NCI-H446 treated with DMSO at 0.1 percent for 48 hours (cell line): ENCODE measurements at regions not wholly inside any gene's neighbourhood (a gene's known extent, or its start where the extent isn't known, plus 50 kb on each side); places are given as distances from the start of the nearest gene placed in this dataset.
A peak's percentile ranks its signal among the peaks of the same experiment; 100 is the strongest.

Experiments
- DNase-seq: peaks from one replicate; lab custom pipeline; 2025; lab: John Stamatoyannopoulos, UW

DNA sequence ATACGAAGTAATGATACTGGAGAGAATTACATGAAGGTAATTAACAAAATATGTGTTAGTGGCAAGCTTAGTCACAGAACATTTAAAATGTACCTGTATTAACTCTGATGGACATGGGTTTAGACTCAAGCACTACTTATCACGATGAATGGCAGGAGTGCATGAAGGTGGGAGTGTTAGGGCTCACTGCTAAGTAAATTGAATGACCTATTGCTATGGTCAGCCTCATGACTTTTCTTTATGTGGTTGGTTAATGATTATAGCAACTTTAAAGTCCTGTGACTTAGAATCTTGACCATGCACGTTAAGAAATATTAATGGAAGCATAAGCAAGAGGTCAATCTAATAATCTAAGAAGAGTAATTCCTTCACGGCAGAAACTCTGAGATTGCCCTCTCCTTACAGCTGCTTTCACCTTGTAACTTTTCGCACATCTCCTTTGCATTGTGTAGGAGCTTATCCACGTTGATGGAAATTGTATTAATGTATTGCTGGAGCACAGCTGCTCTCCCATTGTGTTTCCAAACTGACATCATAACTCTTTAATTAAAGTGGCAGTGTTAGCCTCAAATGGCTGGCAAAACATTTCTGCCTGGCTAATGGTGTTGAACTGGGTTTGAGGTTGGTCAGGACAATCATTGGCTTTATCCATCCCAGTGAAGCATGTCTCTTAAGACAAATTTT is 114.5 kb downstream of the RXFP2 start:
- DNase-seq = no peak

GRCh38 chr13:31859571-31859970 is 120.2 kb downstream of the RXFP2 start:
- DNase-seq = peak; percentile 22

GRCh38 chr13:31860002-31860401 is 120.7 kb downstream of the RXFP2 start:
- no peak for DNase-seq

DNA sequence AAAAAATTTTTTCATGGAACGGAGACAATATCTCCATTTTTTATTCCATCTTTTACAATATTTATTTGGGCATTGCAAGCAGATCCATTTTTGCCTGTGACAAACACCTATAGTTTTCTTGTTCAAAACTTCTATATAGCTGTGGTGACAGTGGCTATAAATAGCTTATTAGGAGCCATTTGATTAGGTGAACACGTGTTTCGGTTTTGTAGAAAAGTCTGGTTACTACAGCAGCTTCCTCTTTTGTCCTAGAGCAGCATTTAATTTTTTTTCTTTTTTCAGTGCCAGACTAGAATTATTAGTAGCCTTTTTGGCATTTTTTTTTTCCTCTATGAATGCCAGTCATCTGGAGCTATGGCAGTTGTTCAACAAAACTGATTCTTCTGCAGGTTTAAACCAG is 123.5 kb downstream of the RXFP2 start:
- no peak for DNase-seq

DNA sequence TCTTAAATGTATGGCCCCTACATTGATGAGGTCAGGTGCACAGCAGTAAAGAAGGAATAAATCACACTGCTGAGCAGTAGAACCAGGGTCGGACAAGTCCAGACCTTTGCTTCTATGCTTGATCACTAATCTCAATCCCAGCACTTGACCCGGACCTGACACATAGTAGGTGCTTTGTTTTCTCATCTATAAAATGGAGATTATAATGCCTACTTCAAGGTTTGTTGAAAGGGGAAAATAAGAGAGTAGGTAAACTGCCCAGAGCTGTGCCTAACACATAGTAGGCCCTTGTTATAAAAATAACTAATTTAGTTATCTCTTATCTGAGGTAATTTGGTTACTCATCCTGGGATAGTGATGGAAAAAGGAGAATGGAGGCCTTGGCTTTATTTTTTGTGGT is 125.0 kb downstream of the RXFP2 start:
- no peak for DNase-seq

- DNase-seq = no peak
Measured at GRCh38 chr13:31866099-31866498, 126.8 kb downstream of the RXFP2 start.

GRCh38 chr13:31867709-31868108 is 128.4 kb downstream of the RXFP2 start:
- no peak for DNase-seq

- DNase-seq = no peak
Measured at GRCh38 chr13:31869582-31869981, 130.3 kb downstream of the RXFP2 start.

DNA sequence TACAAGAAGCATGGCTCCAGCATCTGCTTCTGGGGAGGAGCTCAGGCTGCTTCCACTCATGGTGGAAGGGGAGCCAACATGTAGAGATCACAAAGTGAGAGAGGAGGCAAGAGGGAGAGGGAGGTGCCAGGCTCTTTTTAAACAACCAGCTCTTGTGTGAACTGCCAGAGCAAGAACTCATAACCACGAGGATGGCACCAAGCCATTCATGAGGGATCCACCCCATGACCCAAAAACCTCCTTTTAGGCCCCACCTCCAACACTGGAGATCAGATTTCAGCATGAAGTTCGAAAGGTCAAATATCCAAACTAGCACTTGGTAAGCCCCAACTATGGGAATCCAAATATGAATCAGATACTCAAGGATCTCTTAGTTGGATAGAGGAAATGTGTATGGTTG is 131.2 kb downstream of the RXFP2 start:
- no peak for DNase-seq

DNA sequence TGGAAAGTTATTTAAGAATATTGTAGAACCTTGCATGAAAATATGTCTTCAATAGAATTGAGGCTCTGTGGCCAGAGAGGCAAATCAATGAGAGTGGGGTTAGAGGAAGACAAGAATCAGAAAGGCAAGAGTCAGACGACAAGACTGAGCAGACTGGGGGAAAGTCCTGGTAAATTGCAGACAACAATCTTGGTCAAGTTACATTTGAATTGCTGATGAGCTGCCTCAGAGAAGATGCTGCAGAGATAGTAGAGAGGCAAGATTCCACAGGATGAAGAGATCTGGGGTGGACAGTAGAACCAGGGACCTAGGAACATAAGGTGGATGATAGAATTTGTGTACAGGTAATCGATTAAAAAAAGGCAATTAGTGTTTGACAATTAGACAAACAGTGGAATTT is 133.8 kb downstream of the RXFP2 start:
- no peak for DNase-seq

- DNase-seq = no peak
Measured at GRCh38 chr13:31875134-31875533, 135.8 kb downstream of the RXFP2 start.

- no peak for DNase-seq
Measured at GRCh38 chr13:31878052-31878451, 138.7 kb downstream of the RXFP2 start.

GRCh38 chr13:31878495-31878894 is 139.2 kb downstream of the RXFP2 start:
- DNase-seq = no peak

DNA sequence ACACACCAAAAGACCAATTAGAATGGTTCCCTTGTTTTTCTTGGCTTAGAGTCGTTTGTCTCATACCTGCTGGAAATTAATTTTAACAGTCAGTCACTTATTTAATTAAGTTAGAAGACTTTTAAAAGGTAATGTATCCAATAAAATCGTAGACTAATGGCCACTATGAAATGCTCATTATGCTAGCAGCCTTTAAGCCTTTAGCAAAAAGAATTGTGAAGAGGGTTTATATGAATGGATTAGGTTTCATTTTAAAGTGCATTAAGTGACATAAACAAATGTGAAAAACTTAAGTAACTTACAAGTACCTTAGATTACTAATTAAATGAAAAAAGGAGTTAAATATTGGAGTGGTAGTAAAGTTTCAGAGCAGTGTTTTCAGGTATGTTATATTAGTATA is 139.6 kb downstream of the RXFP2 start:
- no peak for DNase-seq

DNA sequence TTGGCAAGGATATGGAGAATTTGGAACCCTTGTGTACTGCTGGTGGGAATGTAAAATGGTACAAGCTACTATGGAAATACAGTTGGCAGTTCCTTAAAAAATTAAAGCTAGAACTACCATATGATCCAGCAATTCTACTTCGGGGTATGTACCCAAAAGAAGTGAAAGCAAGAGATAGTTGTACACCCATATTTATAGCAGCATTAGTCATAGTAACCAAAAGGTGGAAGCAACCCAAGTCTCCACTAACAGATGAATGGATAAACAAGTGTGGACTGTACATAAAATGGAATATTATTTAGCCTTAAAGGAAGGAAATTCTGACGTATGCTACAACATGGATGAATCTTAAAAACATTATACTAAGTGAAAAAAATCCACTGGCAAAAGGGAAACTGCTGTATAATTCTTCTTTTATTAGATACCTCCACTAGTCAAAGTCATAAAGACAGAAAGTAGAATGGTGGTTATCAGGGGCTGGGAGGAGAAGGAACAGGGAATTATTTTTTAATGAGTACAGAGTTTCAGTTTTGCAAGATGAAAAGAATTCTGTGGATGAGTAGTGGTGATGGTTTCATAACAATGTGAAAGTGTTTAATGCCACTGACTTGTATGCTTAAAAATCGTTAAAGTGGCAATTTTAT is 141.6 kb downstream of the RXFP2 start:
- no peak for DNase-seq

GRCh38 chr13:31881495-31881882 is 142.2 kb downstream of the RXFP2 start:
- no peak for DNase-seq

DNA sequence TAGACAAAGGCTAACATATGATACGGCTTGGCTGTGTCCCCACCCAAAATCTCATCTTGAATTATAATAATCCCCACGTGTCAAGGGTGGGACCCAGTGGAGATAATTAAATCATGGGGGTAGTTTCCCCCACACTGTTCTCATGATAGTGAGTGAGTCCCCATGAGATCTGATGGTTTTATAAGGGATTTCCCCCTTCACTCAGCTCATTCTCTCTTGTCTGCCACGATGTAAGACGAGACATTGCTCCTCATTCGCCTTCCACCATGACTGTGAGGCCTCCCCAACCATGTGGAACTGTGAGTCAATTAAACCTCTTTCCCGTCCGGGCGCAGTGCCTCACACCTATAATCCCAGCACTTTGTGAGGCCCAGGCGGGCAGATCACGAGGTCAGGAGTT is 143.5 kb downstream of the RXFP2 start:
- no peak for DNase-seq

- no peak for DNase-seq
Measured at GRCh38 chr13:31884556-31884955, 145.2 kb downstream of the RXFP2 start.

DNA sequence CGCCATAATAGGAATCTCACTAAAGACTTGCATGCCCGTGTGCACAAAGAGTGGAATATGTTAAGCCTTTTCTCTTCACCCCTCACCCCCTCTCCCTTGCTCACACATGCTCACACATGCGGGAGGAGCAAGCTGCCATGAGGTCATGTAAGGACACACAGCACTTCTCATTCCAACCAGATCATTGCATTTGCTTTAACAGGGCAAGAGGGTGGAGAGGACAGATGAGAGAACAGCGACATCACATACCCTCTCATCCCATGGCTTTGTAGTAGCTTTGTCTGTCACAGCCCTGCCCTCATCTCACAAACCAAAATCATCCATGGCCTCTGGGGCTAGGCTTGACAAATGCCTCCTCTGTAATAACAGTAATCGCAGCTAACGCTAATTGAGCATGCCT is 145.6 kb upstream of the FRY start:
- no peak for DNase-seq

DNA sequence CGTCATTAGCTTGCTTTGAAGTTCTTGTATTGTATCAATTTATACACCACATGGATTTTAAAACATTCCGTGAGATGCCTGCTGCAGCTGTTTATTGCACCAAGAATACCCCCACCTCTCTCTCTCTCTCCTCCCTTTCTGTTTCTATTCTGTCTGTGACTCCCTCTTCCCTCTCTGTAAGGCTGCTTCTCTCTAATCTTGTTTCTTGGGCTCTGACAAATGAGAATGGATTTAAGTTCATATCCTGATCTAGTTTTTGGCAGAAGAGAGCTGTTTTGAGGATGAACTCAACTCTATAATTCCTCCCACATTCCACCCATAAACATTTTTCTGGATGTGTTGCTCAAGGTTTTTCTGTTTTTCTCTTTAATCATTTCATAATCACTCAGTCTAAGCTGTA is 144.3 kb upstream of the FRY start:
- no peak for DNase-seq

DNA sequence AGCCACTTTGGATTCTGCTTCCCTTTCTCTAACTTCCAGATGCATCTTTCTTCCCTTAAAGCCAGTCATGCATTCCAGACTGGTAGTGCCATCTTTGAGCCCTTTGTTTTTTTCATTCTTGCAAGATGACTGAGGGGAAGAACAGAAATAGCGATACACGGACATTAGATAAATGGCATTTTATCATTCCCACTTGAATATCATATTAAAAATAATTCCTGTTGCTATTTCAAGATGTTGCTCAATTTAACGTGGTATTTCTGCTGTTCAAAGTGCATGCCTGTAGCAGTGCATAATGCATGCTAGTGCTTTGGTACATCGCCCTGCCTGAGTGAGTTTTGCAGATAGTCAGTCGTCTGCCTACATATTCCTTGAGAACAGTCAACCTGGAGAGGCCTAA is 140.6 kb upstream of the FRY start:
- no peak for DNase-seq

DNA sequence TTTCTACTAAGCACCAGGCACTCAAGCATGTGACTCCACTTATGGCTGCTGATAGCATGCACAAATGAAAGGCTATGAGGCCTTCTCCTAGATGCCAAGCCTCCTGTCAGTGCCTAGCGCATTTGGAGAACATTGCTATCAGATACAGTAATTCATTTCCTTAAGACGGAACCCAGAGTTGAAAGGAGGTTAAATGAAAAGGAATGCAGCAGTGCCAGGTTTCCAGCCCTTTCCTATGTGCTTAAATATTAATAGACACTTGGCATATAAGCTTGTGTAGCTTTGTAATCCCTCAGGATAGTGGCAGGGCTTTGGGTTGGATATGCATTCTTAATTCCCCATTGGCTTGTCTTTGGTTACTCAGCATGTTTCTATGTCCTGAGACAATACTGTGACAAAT is 140.1 kb upstream of the FRY start:
- DNase-seq = no peak

- DNase-seq = no peak
Measured at GRCh38 chr13:31894931-31895330, 136.6 kb upstream of the FRY start.

DNA sequence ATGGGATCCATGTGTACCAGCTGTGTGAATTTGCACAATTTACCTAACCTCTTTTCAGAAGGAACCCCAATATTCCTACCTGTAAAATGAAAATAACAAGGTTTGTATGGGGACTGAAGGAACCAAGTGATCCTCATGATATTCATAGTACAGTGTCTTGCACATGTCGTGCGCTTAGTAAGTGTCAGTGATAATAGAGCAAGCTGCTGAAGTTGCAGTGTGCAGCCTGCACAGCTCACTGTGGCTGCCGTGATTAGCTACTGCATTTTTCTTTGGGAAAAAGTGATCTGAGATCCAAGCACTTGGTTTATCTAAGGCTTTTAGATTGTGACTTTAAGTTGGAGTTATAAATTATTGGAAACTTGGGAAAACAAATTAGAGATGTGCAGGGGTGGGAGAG is 135.9 kb upstream of the FRY start:
- no peak for DNase-seq
